Parathyroid adenoma (tissue), 2 donors: ENCODE measurements at regions not wholly inside any gene's neighbourhood (a gene's known extent, or its start where the extent isn't known, plus 50 kb on each side); places are given as distances from the start of the nearest gene placed in this dataset.

Experiments used
- H2AFZ ChIP-seq: fragments of 300-600 bp; sonication (generic); one replicate; pipeline ENCODE4 v1.7.0; 2017; ENCODE audit warnings: antibody characterized with exemption, mild to moderate bottlenecking
- H3K27ac ChIP-seq: fragments of 300-600 bp; sonication (generic); one replicate; pipeline ENCODE4 v1.7.0; 2017
- H3K27me3 ChIP-seq: fragments of 300-600 bp; sonication (generic); one replicate; pipeline ENCODE4 v1.7.0; 2017; ENCODE audit warnings: low read length; ENCODE audit not compliant: control insufficient read depth, insufficient read depth
- H3K36me3 ChIP-seq: fragments of 300-600 bp; sonication (generic); one replicate; pipeline ENCODE4 v1.7.0; 2017; ENCODE audit warnings: low read length; ENCODE audit not compliant: control insufficient read depth, insufficient read depth
- H3K4me1 ChIP-seq: fragments of 300-600 bp; sonication (generic); one replicate; pipeline ENCODE4 v1.7.0; 2017; ENCODE audit warnings: control low read depth
- H3K4me2 ChIP-seq: fragments of 300-600 bp; sonication (generic); one replicate; pipeline ENCODE4 v1.7.0; 2017; ENCODE audit warnings: low read length
- H3K4me3 ChIP-seq: fragments of 300-600 bp; sonication (generic); one replicate; pipeline ENCODE4 v1.7.0; 2017; ENCODE audit warnings: low read depth, low read length
- H3K79me2 ChIP-seq: fragments of 300-600 bp; sonication (generic); one replicate; pipeline ENCODE4 v1.7.0; 2017; ENCODE audit warnings: control low read depth
- H3K9ac ChIP-seq: fragments of 300-600 bp; sonication (generic); one replicate; pipeline ENCODE4 v1.7.0; 2017; ENCODE audit warnings: mild to moderate bottlenecking
- H3K9me3 ChIP-seq: fragments of 300-600 bp; sonication (generic); one replicate; pipeline ENCODE4 v1.7.0; 2017; ENCODE audit warnings: low read length; ENCODE audit not compliant: control insufficient read depth
- CTCF ChIP-seq: fragments of 300-600 bp; sonication (generic); IDR thresholded peaks from one replicate; pipeline ENCODE4 v1.7.0; 2017; ENCODE audit warnings: antibody characterized with exemption, mild to moderate bottlenecking
- donor health status: primary hyperparathyroidism.

- no peaks in the 10 kb centered on the region for H3K36me3 ChIP-seq
- H3K9ac ChIP-seq = no peak overlapping the region
- H3K79me2 ChIP-seq = no peaks in the 10 kb centered on the region
- no peak for TF ChIP-seq CTCF
- no peaks in the 10 kb centered on the region for H3K9me3 ChIP-seq
- H3K4me1 ChIP-seq = no peaks in the 10 kb centered on the region
- H2AFZ ChIP-seq = no peak overlapping the region
- H3K4me3 ChIP-seq = no peak overlapping the region
- H3K4me2 ChIP-seq = no peak overlapping the region
- no peak overlapping the region for H3K27ac ChIP-seq
- H3K27me3 ChIP-seq = no peaks in the 10 kb centered on the region
Measured at GRCh38 chr2:186105016-186105724, 366.6 kb downstream of the FSIP2 start.

- H3K36me3 ChIP-seq = no peaks in the 10 kb centered on the region
- H3K79me2 ChIP-seq = no peaks in the 10 kb centered on the region
- H3K27ac ChIP-seq = no peak overlapping the region
- no peak overlapping the region for H3K4me3 ChIP-seq
- no peaks in the 10 kb centered on the region for H3K27me3 ChIP-seq
- H3K4me1 ChIP-seq = no peaks in the 10 kb centered on the region
- no peaks in the 10 kb centered on the region for H3K9me3 ChIP-seq
- H2AFZ ChIP-seq = no peak overlapping the region
- H3K4me2 ChIP-seq = no peak overlapping the region
- no peak overlapping the region for H3K9ac ChIP-seq
- TF ChIP-seq CTCF = no peak
Measured at GRCh38 chr2:186108470-186108869, 369.9 kb downstream of the FSIP2 start.

- Histone ChIP-seq H3K36me3 (no peaks in the 10 kb centered on the region), H3K9me3 (no peaks in the 10 kb centered on the region), H3K27me3 (no peaks in the 10 kb centered on the region), H3K9ac (no peak overlapping the region), H3K79me2 (no peaks in the 10 kb centered on the region), H2AFZ (no peak overlapping the region), H3K27ac (no peak overlapping the region), H3K4me3 (no peak overlapping the region), H3K4me1 (no peaks in the 10 kb centered on the region), H3K4me2 (no peak overlapping the region)
- no peak for TF ChIP-seq CTCF
Measured at GRCh38 chr2:186113284-186113683, 372.8 kb upstream of the ZC3H15 start.

- H3K9ac ChIP-seq = no peak overlapping the region
- H3K27ac ChIP-seq = no peak overlapping the region
- H3K4me3 ChIP-seq = no peak overlapping the region
- no peak overlapping the region for H2AFZ ChIP-seq
- H3K4me2 ChIP-seq = no peak overlapping the region
- peaks cover 3% of the 10 kb centered on the region for H3K4me1 ChIP-seq
- H3K36me3 ChIP-seq = no peaks in the 10 kb centered on the region
- no peak for TF ChIP-seq CTCF
- H3K27me3 ChIP-seq = no peaks in the 10 kb centered on the region
- no peaks in the 10 kb centered on the region for H3K79me2 ChIP-seq
- H3K9me3 ChIP-seq = no peaks in the 10 kb centered on the region
Measured at GRCh38 chr2:186125156-186125555, 360.9 kb upstream of the ZC3H15 start.

GRCh38 chr2:186125625-186126024 lies 360.4 kb upstream of the ZC3H15 start:
- no peak overlapping the region for H2AFZ ChIP-seq
- H3K79me2 ChIP-seq = no peaks in the 10 kb centered on the region
- H3K4me1 ChIP-seq = peaks cover 3% of the 10 kb centered on the region
- TF ChIP-seq CTCF = no peak
- H3K27me3 ChIP-seq = no peaks in the 10 kb centered on the region
- no peak overlapping the region for H3K4me3 ChIP-seq
- no peaks in the 10 kb centered on the region for H3K9me3 ChIP-seq
- no peak overlapping the region for H3K9ac ChIP-seq
- H3K36me3 ChIP-seq = no peaks in the 10 kb centered on the region
- no peak overlapping the region for H3K27ac ChIP-seq
- H3K4me2 ChIP-seq = no peak overlapping the region
